OCI-LY7 (cell line): ENCODE measurements at regions not wholly inside any gene's neighbourhood (a gene's known extent, or its start where the extent isn't known, plus 50 kb on each side); places are given as distances from the start of the nearest gene placed in this dataset.

Source experiments
- BruUV-seq: library from RNA; stranded (reverse); fragments of 400-500 nt; replicated peaks from 2 replicates; lab custom pipeline; 2021; lab: Mats Ljungman, UMichigan
- CTCF ChIA-PET: fragments of 300-600 bp; sonication (Branson Sonifier 250); formaldehyde crosslinking; loops from one replicate; lab custom pipeline; 2022; ENCODE audit warnings: antibody characterized with exemption; ENCODE audit not compliant: unreplicated experiment; lab: Charles Lee
- POLR2A ChIA-PET: fragments of 300-600 bp; sonication (Branson Sonifier 250); formaldehyde crosslinking; loops from one replicate; lab custom pipeline; 2022; ENCODE audit warnings: antibody characterized with exemption; lab: Charles Lee
- DNase-seq: peaks from one replicate; pipeline ENCODE4 v3.0.0-alpha.2; 2015; ENCODE audit warnings: low spot score
- H2AFZ ChIP-seq: fragments of 200-600 bp; sonication (generic), shearing (Covaris generic); 2 replicates; pipeline ENCODE4 v1.6.1; 2014; ENCODE audit warnings: mild to moderate bottlenecking, antibody characterized with exemption, low read length, moderate library complexity
- H3K27ac ChIP-seq: fragments of 200-600 bp; sonication (generic); 2 replicates; pipeline ENCODE4 v1.5.1; 2014; ENCODE audit warnings: mixed run types, low read depth, mild to moderate bottlenecking, moderate library complexity, low read length, inconsistent platforms; ENCODE audit not compliant: poor library complexity, severe bottlenecking
- H3K36me3 ChIP-seq: fragments of 200-600 bp; sonication (generic); 2 replicates; pipeline ENCODE4 v1.6.1; 2014; ENCODE audit warnings: mild to moderate bottlenecking, antibody characterized with exemption, low read length, moderate library complexity, mixed read lengths; ENCODE audit not compliant: insufficient read depth
- H3K4me1 ChIP-seq: fragments of 200-600 bp; sonication (generic); 2 replicates; pipeline ENCODE4 v1.5.1; 2014; ENCODE audit warnings: mild to moderate bottlenecking, low read length; ENCODE audit not compliant: insufficient read depth, poor library complexity, severe bottlenecking
- H3K4me2 ChIP-seq: fragments of 200-600 bp; sonication (generic); 2 replicates; pipeline ENCODE4 v1.6.1; 2014; ENCODE audit warnings: mild to moderate bottlenecking, low read length
- H3K4me3 ChIP-seq: fragments of 200-600 bp; sonication (generic); 2 replicates; pipeline ENCODE4 v1.5.1; 2014; ENCODE audit warnings: mild to moderate bottlenecking, low read depth, low read length; ENCODE audit not compliant: poor library complexity, severe bottlenecking
- H3K79me2 ChIP-seq: fragments of 200-600 bp; sonication (generic); 2 replicates; pipeline ENCODE4 v1.6.1; 2016; ENCODE audit warnings: low read depth, mild to moderate bottlenecking, low read length, moderate library complexity, mixed read lengths; ENCODE audit not compliant: insufficient read depth
- H3K9me2 ChIP-seq: fragments of 200-600 bp; sonication (generic); 2 replicates; pipeline ENCODE4 v1.6.1; 2016; ENCODE audit warnings: mild to moderate bottlenecking, low read length, mixed read lengths; ENCODE audit not compliant: insufficient read depth
- H3K9me3 ChIP-seq: fragments of 200-600 bp; sonication (generic); 2 replicates; pipeline ENCODE4 v1.6.1; 2014; ENCODE audit warnings: mild to moderate bottlenecking, mixed run types, low read length, mixed read lengths
- H4K20me1 ChIP-seq: fragments of 200-600 bp; sonication (generic); 2 replicates; pipeline ENCODE4 v1.6.1; 2014; ENCODE audit warnings: mild to moderate bottlenecking, antibody characterized with exemption, low read length, moderate library complexity, mixed read lengths; ENCODE audit not compliant: insufficient read depth
- CTCF ChIP-seq: fragments of 200-600 bp; sonication (generic); conservative IDR thresholded peaks from 2 replicates; pipeline ENCODE4 v1.5.1; 2014; ENCODE audit warnings: mild to moderate bottlenecking, antibody characterized with exemption, low read length, moderate library complexity, mixed read lengths
- EZH2phosphoT487 ChIP-seq: fragments of 200-600 bp; sonication (generic); IDR thresholded peaks from 2 replicates; pipeline ENCODE4 v1.6.1; 2018; ENCODE audit warnings: low read depth, borderline replicate concordance, mild to moderate bottlenecking, mixed run types, antibody characterized with exemption, low read length, moderate library complexity, mixed read lengths
- intact Hi-C: fragments of 100-400 bp; cut with micrococcal nuclease; formaldehyde crosslinking; loops from one replicate; pipeline ENCODE4 v1.10.0; 2022; ENCODE audit not compliant: unreplicated experiment

GRCh38 chr16:86285938-86286921, 224.1 kb upstream of the FOXF1 start:
- no peaks in the 10 kb centered on the region for H3K36me3 ChIP-seq
- no peaks in the 10 kb centered on the region for H3K9me2 ChIP-seq
- no peak overlapping the region for H2AFZ ChIP-seq
- no peak overlapping the region for H3K27ac ChIP-seq
- POLR2A ChIA-PET, result no interaction called here
- no TSS peak for BruUV-seq
- intact Hi-C loops, result no loop called here
- no peaks in the 10 kb centered on the region for H4K20me1 ChIP-seq
- no peaks in the 10 kb centered on the region for H3K79me2 ChIP-seq
- CTCF ChIA-PET, result no interaction called here
- no peak overlapping the region for H3K4me3 ChIP-seq
- no peak for DNase-seq
- H3K9me3 ChIP-seq, result no peaks in the 10 kb centered on the region
- H3K4me2 ChIP-seq, result no peak overlapping the region
- H3K4me1 ChIP-seq, result no peaks in the 10 kb centered on the region
- no peak for TF ChIP-seq CTCF
- no peak for TF ChIP-seq EZH2phosphoT487

- intact Hi-C loops, result no loop called here
Measured at GRCh38 chr16:86286991-86287663, 223.2 kb upstream of the FOXF1 start.

More at GRCh38 chr16:86286991-86287663, 223.2 kb upstream of the FOXF1 start:
- no TSS peak for BruUV-seq
- H3K4me1 ChIP-seq, result no peaks in the 10 kb centered on the region
- ChIA-PET CTCF (no interaction called here), POLR2A (no interaction called here)
- no peak overlapping the region for H3K27ac ChIP-seq
- no peak overlapping the region for H2AFZ ChIP-seq
- H3K9me3 ChIP-seq, result no peaks in the 10 kb centered on the region
- DNase-seq, result no peak
- H3K4me2 ChIP-seq, result no peak overlapping the region
- TF ChIP-seq CTCF (no peak), EZH2phosphoT487 (no peak)
- no peaks in the 10 kb centered on the region for H4K20me1 ChIP-seq
- H3K9me2 ChIP-seq, result no peaks in the 10 kb centered on the region
- no peak overlapping the region for H3K4me3 ChIP-seq
- no peaks in the 10 kb centered on the region for H3K79me2 ChIP-seq
- no peaks in the 10 kb centered on the region for H3K36me3 ChIP-seq
